SJCRH30 (cell line): ENCODE measurements at regions not wholly inside any gene's neighbourhood (a gene's known extent, or its start where the extent isn't known, plus 50 kb on each side); places are given as distances from the start of the nearest gene placed in this dataset.

Source experiments
- DNase-seq, 2 experiments: peaks; one replicate each; pipeline ENCODE4 v3.0.0-alpha.2; 2015 to 2020
- H3K27ac ChIP-seq: fragments of 250-450 bp; sonication (Bioruptor Pico); 2 replicates; pipeline ENCODE4 v1.5.1; 2020; ENCODE audit warnings: mild to moderate bottlenecking, moderate library complexity
- H3K27me3 ChIP-seq: fragments of 250-450 bp; sonication (Bioruptor Pico); 2 replicates; pipeline ENCODE4 v1.5.1; 2020; ENCODE audit warnings: mild to moderate bottlenecking, moderate library complexity
- H3K36me3 ChIP-seq: fragments of 250-450 bp; sonication (Bioruptor Pico); 2 replicates; pipeline ENCODE4 v1.5.1; 2020; ENCODE audit warnings: mild to moderate bottlenecking, moderate library complexity
- H3K4me1 ChIP-seq: fragments of 250-450 bp; sonication (Bioruptor Pico); 2 replicates; pipeline ENCODE4 v1.5.1; 2020; ENCODE audit warnings: mild to moderate bottlenecking, moderate library complexity
- H3K4me3 ChIP-seq: fragments of 250-450 bp; sonication (Bioruptor Pico); 2 replicates; pipeline ENCODE4 v1.5.1; 2020; ENCODE audit warnings: mild to moderate bottlenecking, moderate library complexity
- H3K9me3 ChIP-seq: fragments of 250-450 bp; sonication (Bioruptor Pico); replicated peaks from 2 replicates; pipeline ENCODE4 v1.5.1; 2020; ENCODE audit warnings: mild to moderate bottlenecking, moderate library complexity

GRCh38 chrX:79300856-79301255, 66.3 kb downstream of the ITM2A start:
- no peaks in the 10 kb centered on the region for H3K27me3 ChIP-seq
- DNase-seq = no peak
- H3K27ac ChIP-seq = no peak overlapping the region
- H3K4me3 ChIP-seq = no peak overlapping the region
- no peaks in the 10 kb centered on the region for H3K4me1 ChIP-seq
- H3K36me3 ChIP-seq = no peaks in the 10 kb centered on the region
- no peaks in the 10 kb centered on the region for H3K9me3 ChIP-seq

DNA sequence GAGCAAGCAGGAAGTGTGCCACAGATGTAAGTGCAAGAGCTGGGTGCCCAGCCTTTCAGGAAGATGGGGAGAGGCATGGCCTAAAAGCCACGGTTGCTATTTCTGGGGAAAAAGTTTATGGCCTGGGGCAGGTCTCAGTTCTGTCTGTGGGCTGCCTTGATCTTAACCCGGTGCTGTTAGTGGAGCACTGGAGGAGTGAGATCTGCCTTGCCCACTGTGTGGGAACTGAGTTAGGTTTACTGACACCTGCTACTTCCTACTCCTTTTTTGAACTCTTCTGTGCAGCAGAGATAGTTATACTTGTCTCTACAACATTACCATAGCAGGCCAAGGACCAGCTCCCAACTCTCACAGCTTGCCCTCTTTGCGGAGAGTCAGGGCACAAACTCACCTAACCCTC, 76.5 kb downstream of the ITM2A start:
- H3K27ac ChIP-seq = no peak overlapping the region
- DNase-seq = no peak
- H3K4me1 ChIP-seq = no peaks in the 10 kb centered on the region
- no peaks in the 10 kb centered on the region for H3K27me3 ChIP-seq
- H3K9me3 ChIP-seq = no peaks in the 10 kb centered on the region
- H3K36me3 ChIP-seq = no peaks in the 10 kb centered on the region
- no peak overlapping the region for H3K4me3 ChIP-seq

GRCh38 chrX:79288733-79289132, 78.4 kb downstream of the ITM2A start:
- H3K27me3 ChIP-seq = no peaks in the 10 kb centered on the region
- H3K4me3 ChIP-seq = no peak overlapping the region
- no peaks in the 10 kb centered on the region for H3K36me3 ChIP-seq
- no peak for DNase-seq
- no peaks in the 10 kb centered on the region for H3K4me1 ChIP-seq
- no peak overlapping the region for H3K27ac ChIP-seq
- H3K9me3 ChIP-seq = no peaks in the 10 kb centered on the region

- no peak for DNase-seq
- H3K9me3 ChIP-seq = no peaks in the 10 kb centered on the region
- no peak overlapping the region for H3K27ac ChIP-seq
- no peaks in the 10 kb centered on the region for H3K36me3 ChIP-seq
- no peaks in the 10 kb centered on the region for H3K4me1 ChIP-seq
- no peak overlapping the region for H3K4me3 ChIP-seq
- no peaks in the 10 kb centered on the region for H3K27me3 ChIP-seq
Measured at GRCh38 chrX:79287724-79288123, 79.4 kb downstream of the ITM2A start.

- H3K27me3 ChIP-seq = no peaks in the 10 kb centered on the region
- H3K36me3 ChIP-seq = no peaks in the 10 kb centered on the region
- no peak for DNase-seq
- no peaks in the 10 kb centered on the region for H3K9me3 ChIP-seq
- H3K4me1 ChIP-seq = no peaks in the 10 kb centered on the region
- no peak overlapping the region for H3K4me3 ChIP-seq
- H3K27ac ChIP-seq = no peak overlapping the region
Measured at GRCh38 chrX:79281775-79282174, 85.4 kb downstream of the ITM2A start.

DNA sequence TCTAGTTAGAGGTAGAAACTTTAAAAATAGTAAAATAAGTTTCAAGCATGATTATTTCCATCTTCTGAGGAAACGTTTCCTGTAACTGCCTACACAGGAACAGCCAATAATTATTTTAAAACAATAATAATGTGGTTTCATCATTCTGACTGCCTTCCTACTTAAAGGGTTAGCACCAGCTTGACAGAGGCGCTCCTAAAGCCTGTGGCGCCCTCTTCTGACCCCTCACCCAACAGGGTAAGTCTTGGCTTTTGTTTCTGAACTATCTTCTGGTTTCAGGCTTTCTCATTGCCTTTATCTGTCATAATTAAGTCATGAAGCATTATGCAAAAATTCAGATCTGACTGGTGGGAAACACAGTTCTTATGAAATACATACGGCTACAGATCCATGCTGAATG, 96.7 kb downstream of the ITM2A start:
- Histone ChIP-seq H3K27me3 (no peaks in the 10 kb centered on the region), H3K36me3 (no peaks in the 10 kb centered on the region), H3K27ac (no peak overlapping the region), H3K9me3 (no peaks in the 10 kb centered on the region), H3K4me3 (no peak overlapping the region), H3K4me1 (peaks cover 9% of the 10 kb centered on the region)
- peak; percentile 38 to 62 for DNase-seq

- Histone ChIP-seq H3K27ac (no peak overlapping the region), H3K4me1 (peaks cover 9% of the 10 kb centered on the region), H3K9me3 (no peaks in the 10 kb centered on the region), H3K36me3 (no peaks in the 10 kb centered on the region), H3K27me3 (no peaks in the 10 kb centered on the region), H3K4me3 (no peak overlapping the region)
- peak in 1 of 2 experiments; percentile 35 for DNase-seq
Measured at GRCh38 chrX:79268788-79269187, 98.3 kb downstream of the ITM2A start.

DNA sequence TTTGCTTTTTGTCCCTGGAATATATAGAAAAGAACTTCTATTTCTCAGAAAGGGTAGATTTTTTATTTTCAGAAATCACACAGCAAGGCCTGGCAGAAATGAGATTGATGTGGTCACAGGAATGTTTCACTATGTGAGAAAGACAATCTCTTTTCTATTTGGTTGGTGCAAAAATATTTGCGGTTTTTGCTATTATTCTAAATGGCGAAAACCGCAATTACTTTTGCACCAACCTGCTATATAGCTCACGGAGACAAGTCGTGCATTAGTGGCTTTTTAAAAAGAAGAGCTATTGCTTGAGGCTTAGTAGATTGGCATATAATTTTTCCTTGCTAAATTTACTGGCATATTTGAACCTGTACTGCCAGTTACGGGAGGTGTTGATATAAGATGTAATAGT, 100.4 kb downstream of the ITM2A start:
- peaks cover 17% of the 10 kb centered on the region for H3K4me1 ChIP-seq

GRCh38 chrX:79263550-79263949, 103.6 kb downstream of the ITM2A start:
- H3K27me3 ChIP-seq = no peaks in the 10 kb centered on the region
- no peak for DNase-seq
- no peaks in the 10 kb centered on the region for H3K9me3 ChIP-seq
- peaks cover 22% of the 10 kb centered on the region for H3K4me1 ChIP-seq
- H3K27ac ChIP-seq = no peak overlapping the region
- no peaks in the 10 kb centered on the region for H3K36me3 ChIP-seq
- no peak overlapping the region for H3K4me3 ChIP-seq

More for the DNA sequence above, 100.4 kb downstream of the ITM2A start:
- DNase-seq = no peak
- no peaks in the 10 kb centered on the region for H3K9me3 ChIP-seq
- H3K27me3 ChIP-seq = no peaks in the 10 kb centered on the region
- no peaks in the 10 kb centered on the region for H3K36me3 ChIP-seq
- H3K4me3 ChIP-seq = no peak overlapping the region
- H3K27ac ChIP-seq = no peak overlapping the region

GRCh38 chrX:79259073-79259689, 108.0 kb downstream of the ITM2A start:
- peak; percentile 55 to 76 for DNase-seq
- Histone ChIP-seq H3K4me1 (peaks cover 17% of the 10 kb centered on the region), H3K27ac (peak overlapping the region; percentile 74), H3K36me3 (no peaks in the 10 kb centered on the region), H3K9me3 (no peaks in the 10 kb centered on the region; the same call in 1 of the 2 replicates), H3K4me3 (peak overlapping the region; percentile 13; the same call in 1 of the 2 replicates), H3K27me3 (no peaks in the 10 kb centered on the region)

DNA sequence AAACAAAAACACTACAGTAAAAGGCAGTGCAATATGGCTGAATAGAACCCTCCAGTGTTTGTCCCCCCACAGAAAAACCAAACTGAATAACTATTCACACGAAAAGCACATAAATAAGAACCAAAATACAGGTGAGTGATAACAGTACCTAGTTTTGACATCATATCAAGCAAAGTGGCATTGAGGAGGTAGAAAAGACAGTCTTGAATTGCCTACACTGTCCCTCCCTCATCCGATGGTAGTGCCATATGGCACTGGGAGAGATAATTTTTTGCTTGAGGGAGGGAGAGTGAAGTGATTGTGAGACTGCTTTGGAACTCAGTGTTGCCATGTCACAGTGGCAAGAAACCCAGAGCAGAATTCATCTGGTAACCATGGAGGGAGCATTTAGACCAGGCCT, 99.2 kb downstream of the GPR174 start:
- Histone ChIP-seq H3K36me3 (no peaks in the 10 kb centered on the region), H3K9me3 (no peaks in the 10 kb centered on the region), H3K27me3 (no peaks in the 10 kb centered on the region), H3K27ac (no peak overlapping the region), H3K4me1 (no peaks in the 10 kb centered on the region), H3K4me3 (no peak overlapping the region)
- DNase-seq = no peak

DNA sequence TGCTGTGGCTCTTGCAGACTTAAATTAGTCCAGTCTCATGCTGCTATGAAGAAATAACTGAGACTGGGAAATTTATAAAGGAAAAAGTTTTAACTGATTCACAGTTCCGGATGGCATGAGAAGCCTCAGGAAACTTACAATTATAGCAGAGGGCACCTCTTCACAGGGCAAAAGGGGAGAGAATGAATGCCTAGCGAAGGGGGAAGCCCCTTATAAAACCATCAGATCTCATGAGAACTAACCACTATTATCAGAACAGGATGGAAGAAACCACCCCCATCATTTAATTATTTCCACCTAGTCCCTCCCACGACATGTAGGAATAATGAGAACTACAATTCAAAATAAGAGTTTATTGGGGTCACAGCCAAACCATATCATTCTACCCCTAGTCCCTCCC, 91.4 kb downstream of the GPR174 start:
- H3K36me3 ChIP-seq = no peaks in the 10 kb centered on the region
- H3K27ac ChIP-seq = no peak overlapping the region
- H3K4me1 ChIP-seq = no peaks in the 10 kb centered on the region
- no peak overlapping the region for H3K4me3 ChIP-seq
- H3K27me3 ChIP-seq = no peaks in the 10 kb centered on the region
- DNase-seq = no peak
- H3K9me3 ChIP-seq = no peaks in the 10 kb centered on the region

- no peak for DNase-seq
- Histone ChIP-seq H3K4me1 (no peaks in the 10 kb centered on the region), H3K27ac (no peak overlapping the region), H3K27me3 (no peaks in the 10 kb centered on the region), H3K4me3 (no peak overlapping the region), H3K36me3 (no peaks in the 10 kb centered on the region), H3K9me3 (no peaks in the 10 kb centered on the region)
Measured at GRCh38 chrX:79231662-79232061, 87.2 kb downstream of the GPR174 start.
